GM18870 (cell line): ENCODE measurements at regions not wholly inside any gene's neighbourhood (a gene's known extent, or its start where the extent isn't known, plus 50 kb on each side); places are given as distances from the start of the nearest gene placed in this dataset.

ENCODE experiments used
- ATAC-seq: cut with Tn5 transposase; IDR thresholded peaks from one replicate; pipeline ENCODE4 v1.9.1; 2021; ENCODE audit warnings: moderate library complexity; ENCODE audit not compliant: unreplicated experiment

GRCh38 chr21:28487455-28488070 lies 505.1 kb downstream of the LTN1 start:
- ATAC-seq: no peak

DNA sequence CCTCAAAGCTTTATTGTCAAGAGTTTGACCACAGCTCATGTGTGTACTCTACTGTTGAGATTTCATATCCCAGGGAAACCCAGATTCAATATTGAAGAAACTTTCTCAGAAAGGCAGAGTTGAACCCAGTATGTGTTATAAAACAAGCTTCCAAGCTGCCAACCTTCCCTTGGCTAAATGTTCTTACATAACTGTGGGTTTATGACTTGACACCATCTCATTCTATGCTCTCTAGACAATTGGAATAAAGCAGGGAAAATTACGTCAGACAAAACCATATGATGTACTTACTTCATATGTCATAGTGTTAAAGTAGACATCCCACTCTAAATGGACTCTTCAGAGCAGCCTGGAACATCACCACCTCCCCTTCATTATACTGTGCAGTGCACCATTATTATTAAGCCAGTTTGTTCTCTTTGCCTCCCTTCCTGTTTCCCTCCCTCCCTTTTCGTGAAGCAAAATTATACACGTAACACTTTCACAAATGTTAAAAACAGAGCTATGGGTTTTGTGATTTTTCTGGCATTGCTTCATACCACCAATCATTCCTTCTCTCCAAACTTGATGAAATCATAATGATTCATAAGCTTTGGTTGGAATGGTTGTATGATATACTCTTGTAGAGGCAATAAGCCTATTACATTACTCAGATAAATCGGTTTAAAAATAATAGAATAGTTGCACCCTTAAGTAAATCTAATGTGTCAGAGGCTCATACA lies 507.2 kb downstream of the LTN1 start:
- ATAC-seq: no peak

GRCh38 chr21:28483301-28484035 lies 509.2 kb downstream of the LTN1 start:
- no peak for ATAC-seq

DNA sequence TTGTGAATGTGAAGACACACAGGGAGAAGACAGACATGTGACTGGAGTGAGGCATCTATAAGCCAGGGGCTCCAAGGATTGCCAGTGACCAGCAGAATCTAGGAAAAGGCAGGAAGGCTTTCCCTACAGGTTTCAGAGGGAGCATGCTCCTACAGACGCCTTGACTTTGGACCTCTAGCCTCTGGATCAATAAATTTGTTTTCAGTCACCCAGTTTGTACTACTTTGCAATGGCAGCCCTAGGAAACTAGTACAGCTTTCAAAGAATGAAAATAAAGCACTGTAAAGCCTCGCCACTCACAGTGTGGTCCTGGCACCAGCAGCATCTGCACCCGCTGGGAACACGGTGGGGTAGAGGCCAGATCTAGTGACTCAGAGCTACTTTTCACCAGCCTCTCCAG lies 510.0 kb downstream of the LTN1 start:
- no peak for ATAC-seq

GRCh38 chr21:28480470-28480869 lies 512.2 kb downstream of the LTN1 start:
- peak; percentile 48 for ATAC-seq

GRCh38 chr21:28473530-28474220 lies 519.0 kb downstream of the LTN1 start:
- ATAC-seq: peak; percentile 62

- ATAC-seq: peak; percentile 62
These were observed 520.1 kb downstream of the LTN1 start for GRCh38 chr21:28472543-28472942.

- no peak for ATAC-seq
These were observed 527.7 kb downstream of the LTN1 start for GRCh38 chr21:28464988-28465387.

- no peak for ATAC-seq
These were observed 528.6 kb downstream of the LTN1 start for GRCh38 chr21:28464095-28464494.

DNA sequence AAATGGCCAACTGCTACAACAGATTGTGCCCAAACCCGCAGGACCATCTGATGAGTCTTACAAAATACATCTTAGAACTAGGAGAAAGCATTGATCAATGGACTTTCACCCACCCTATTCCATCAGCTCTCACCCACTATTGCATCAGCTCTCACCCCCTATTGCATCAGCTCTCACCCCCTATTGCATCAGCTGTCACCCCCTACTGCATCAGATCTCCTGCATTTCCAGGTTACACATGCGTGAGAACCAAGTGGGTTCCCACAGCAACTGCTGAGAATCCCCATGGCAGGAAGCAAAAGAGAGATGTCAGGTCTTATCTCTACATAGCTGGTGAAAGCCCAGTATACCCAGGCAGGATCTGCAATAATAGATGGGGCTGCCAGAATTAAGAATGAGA lies 533.5 kb downstream of the LTN1 start:
- no peak for ATAC-seq

DNA sequence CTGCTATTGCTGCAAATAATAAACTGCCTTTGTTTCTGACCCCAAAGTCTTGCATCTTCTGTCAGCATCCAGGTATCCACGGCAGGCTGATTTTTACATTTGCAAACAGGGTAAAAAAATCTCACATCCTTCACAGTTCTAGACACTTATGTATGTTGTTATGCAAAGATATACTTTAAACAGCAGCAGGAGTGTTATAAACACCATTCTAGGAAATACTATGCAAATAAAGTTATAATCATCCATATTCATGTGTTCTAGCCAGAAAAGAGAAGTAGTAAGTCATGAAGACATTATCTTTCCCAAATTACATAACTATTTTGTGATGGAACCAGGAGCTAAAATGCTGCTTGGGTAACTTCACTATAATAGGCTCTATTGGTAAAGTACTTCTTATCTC lies 534.2 kb downstream of the LTN1 start:
- no peak for ATAC-seq

DNA sequence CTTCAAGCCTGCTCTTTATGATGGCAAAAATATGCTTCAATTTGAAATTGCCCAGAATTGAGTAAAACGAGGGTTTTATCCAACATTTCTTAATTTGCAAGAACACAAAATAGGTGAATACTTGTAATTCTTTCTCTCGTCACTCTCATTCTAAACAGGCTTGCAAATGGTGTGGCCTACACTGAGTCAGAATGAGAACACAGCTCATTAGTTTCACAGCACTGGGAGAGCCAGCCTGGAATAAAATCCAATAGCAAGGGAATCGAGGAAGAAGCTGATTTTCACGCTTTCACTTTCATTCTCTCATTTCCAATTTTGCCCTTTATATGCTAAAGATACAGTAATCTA lies 537.5 kb downstream of the LTN1 start:
- no peak for ATAC-seq

- no peak for ATAC-seq
These were observed 538.0 kb downstream of the LTN1 start for GRCh38 chr21:28454564-28455252.

DNA sequence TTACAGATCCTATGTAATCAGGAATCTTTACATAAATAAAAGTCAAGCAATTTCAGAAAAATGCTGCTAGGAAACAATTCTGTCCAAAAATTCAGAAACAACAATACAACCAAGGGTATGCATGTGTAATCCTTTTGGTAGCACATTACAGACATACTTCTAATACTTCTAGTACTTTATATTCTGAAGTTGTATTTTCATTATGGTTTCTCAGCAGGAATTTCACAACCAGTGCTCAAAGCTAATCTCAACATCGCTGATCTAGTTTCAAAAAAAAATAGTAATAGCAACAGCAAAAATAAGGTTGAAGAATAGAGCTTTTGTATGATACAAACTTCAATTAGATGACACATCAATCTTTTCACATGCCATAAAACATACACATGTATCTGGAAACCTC lies 545.2 kb downstream of the LTN1 start:
- no peak for ATAC-seq

- ATAC-seq: no peak
These were observed 547.4 kb downstream of the LTN1 start for GRCh38 chr21:28445141-28445830.

- ATAC-seq: no peak
These were observed 548.1 kb downstream of the LTN1 start for GRCh38 chr21:28444557-28444956.

GRCh38 chr21:28444111-28444510 lies 548.6 kb downstream of the LTN1 start:
- ATAC-seq: no peak

DNA sequence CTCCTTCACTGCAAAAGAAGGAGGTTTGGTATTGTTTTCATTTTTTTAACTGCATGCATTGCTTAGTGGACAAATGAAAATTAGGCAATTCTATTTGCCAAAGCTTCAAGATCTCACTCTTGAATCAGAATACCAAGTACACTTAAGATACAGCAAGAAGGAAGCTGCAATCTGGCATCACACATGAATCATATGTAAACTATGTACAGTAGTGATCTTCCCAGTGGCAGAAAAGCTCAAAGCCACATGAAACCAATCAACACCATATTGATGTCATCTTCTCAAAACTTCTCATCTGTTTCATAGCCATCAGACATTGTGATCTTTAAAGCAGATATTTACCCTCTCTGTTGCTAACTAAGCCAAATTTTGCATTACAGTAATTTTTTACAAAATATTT lies 550.1 kb downstream of the LTN1 start:
- ATAC-seq: no peak

DNA sequence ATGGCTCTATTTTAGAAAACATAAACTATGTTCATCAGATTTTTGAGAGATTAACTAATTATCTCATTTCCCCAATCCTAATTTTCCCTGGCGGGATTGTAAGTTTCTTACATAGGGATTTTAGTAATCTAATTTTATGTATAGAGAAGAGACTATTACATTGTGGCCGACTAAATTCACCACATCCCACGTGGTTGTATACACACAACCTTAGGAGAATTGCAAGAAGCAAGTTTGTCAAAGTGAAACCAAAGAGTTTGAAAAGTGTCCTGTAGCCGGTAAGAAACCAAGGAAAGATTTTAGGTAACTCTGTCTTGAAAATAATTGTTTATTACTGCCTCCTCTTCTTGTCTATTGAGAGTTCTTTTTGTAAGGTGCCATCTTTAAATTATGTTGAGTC lies 550.6 kb downstream of the LTN1 start:
- no peak for ATAC-seq

DNA sequence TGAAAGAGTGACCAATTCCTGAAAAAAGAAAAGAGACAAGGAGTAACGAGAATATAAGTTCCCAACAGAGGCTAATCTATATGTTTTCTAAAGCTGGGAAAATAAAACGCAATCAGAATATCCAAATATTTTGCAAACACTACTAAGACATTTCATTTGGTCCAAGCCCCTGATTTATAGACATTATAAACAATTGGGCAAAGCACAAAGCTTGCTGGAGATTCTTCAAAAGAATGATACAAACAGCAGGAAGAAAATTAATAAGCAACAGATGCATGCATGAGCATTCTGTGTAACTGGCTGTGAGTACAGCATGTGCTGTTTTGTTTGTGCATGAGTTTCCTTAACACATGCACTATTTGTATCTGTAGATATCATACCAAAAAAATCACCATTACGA lies 552.9 kb downstream of the LTN1 start:
- no peak for ATAC-seq

DNA sequence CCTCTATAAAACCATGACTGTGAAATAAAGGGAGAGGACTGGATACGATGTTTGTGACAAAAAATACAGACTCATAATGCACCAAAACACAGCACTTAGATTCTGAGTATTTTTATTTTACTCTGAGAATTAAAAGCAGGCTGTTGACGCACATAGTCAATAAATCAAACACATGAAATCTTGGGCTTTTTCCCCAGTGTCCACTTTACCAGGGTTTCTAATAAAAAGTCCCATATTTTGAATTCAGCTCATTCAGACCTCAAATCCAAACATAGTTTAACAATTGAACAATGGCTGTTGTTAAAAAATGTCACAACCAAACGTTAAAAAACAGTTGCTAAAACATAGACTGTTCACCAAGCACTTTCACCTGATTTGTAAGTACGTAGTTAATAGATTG lies 553.4 kb downstream of the LTN1 start:
- no peak for ATAC-seq
